ENCODE measurements at regions not wholly inside any gene's neighbourhood (a gene's known extent, or its start where the extent isn't known, plus 50 kb on each side); places are given as distances from the start of the nearest gene placed in this dataset.

GRCh38 chr1:115400891-115401290, 62.8 kb upstream of the NGF start:
- H3K27me3 ChIP-seq (ENCODE audit: control insufficient read depth in 3 of 3, insufficient read depth in 3 of 3, low read length in 3 of 3): no peaks in the 10 kb centered on the region
- no peaks in the 10 kb centered on the region for H3K9me3 ChIP-seq (ENCODE audit: control insufficient read depth in 3 of 3, low read length in 3 of 3)
- H3K36me3 ChIP-seq (ENCODE audit: control insufficient read depth in 3 of 3, insufficient read depth in 3 of 3, low read length in 3 of 3): no peaks in the 10 kb centered on the region
- no peak overlapping the region for H3K27ac ChIP-seq (ENCODE audit: low read depth, low read length)
- H3K4me3 ChIP-seq (ENCODE audit: low read length in 3 of 3): no peak overlapping the region
- H3K4me1 ChIP-seq (ENCODE audit: control insufficient read depth in 3 of 3, insufficient read depth in 3 of 3, low read length in 3 of 3): no peaks in the 10 kb centered on the region
- no peak overlapping the region for H3K9ac ChIP-seq (ENCODE audit: low read depth in 1 of 3, low read length in 3 of 3)

GRCh38 chr1:115400426-115400825, 62.4 kb upstream of the NGF start:
- no peaks in the 10 kb centered on the region for H3K36me3 ChIP-seq (ENCODE audit: control insufficient read depth in 3 of 3, insufficient read depth in 3 of 3, low read length in 3 of 3)
- H3K27ac ChIP-seq (ENCODE audit: low read depth, low read length): no peak overlapping the region
- no peaks in the 10 kb centered on the region for H3K27me3 ChIP-seq (ENCODE audit: control insufficient read depth in 3 of 3, insufficient read depth in 3 of 3, low read length in 3 of 3)
- H3K4me1 ChIP-seq (ENCODE audit: control insufficient read depth in 3 of 3, insufficient read depth in 3 of 3, low read length in 3 of 3): no peaks in the 10 kb centered on the region
- no peak overlapping the region for H3K9ac ChIP-seq (ENCODE audit: low read depth in 1 of 3, low read length in 3 of 3)
- H3K4me3 ChIP-seq (ENCODE audit: low read length in 3 of 3): no peak overlapping the region
- H3K9me3 ChIP-seq (ENCODE audit: control insufficient read depth in 3 of 3, low read length in 3 of 3): no peaks in the 10 kb centered on the region

- Histone ChIP-seq H3K27me3 (ENCODE audit: control insufficient read depth in 3 of 3, insufficient read depth in 3 of 3, low read length in 3 of 3) (no peaks in the 10 kb centered on the region), H3K9me3 (ENCODE audit: control insufficient read depth in 3 of 3, low read length in 3 of 3) (no peaks in the 10 kb centered on the region)
Measured at GRCh38 chr1:115398745-115399144, 60.7 kb upstream of the NGF start.

More at GRCh38 chr1:115398745-115399144, 60.7 kb upstream of the NGF start:
- Histone ChIP-seq H3K27ac (ENCODE audit: low read depth, low read length) (no peak overlapping the region), H3K4me3 (ENCODE audit: low read length in 3 of 3) (no peak overlapping the region), H3K36me3 (ENCODE audit: control insufficient read depth in 3 of 3, insufficient read depth in 3 of 3, low read length in 3 of 3) (no peaks in the 10 kb centered on the region), H3K4me1 (ENCODE audit: control insufficient read depth in 3 of 3, insufficient read depth in 3 of 3, low read length in 3 of 3) (no peaks in the 10 kb centered on the region), H3K9ac (ENCODE audit: low read depth in 1 of 3, low read length in 3 of 3) (no peak overlapping the region)
